Astrocyte of the cerebellum (primary cell): ENCODE measurements at regions not wholly inside any gene's neighbourhood (a gene's known extent, or its start where the extent isn't known, plus 50 kb on each side); places are given as distances from the start of the nearest gene placed in this dataset.
"Not testable (repeated sequence)": the region's sequence is repeated elsewhere in the genome, so short reads cannot be mapped to it uniquely, and the experiment has no call there.

Experiments
- DNase-seq: peaks from one replicate; pipeline ENCODE4 v3.0.0-alpha.2; 2011; ENCODE audit warnings: low read depth
- H3K4me3 ChIP-seq: 2 replicates; pipeline ENCODE4 v1.5.1; 2011; ENCODE audit warnings: mild to moderate bottlenecking, low read depth, low read length, moderate library complexity
- in situ Hi-C: cut with HindIII; loops from 2 replicates; pipeline ENCODE4 v1.10.0; 2017; ENCODE audit warnings: low sequenced_read_pairs
- TF ChIP-seq, protein P1 (sequence below): IDR thresholded peaks from 2 replicates; pipeline ENCODE4 v1.5.1; 2012; ENCODE audit warnings: low read length, low read depth, moderate library complexity, mild to moderate bottlenecking; ENCODE audit errors: missing control alignments

DNA sequence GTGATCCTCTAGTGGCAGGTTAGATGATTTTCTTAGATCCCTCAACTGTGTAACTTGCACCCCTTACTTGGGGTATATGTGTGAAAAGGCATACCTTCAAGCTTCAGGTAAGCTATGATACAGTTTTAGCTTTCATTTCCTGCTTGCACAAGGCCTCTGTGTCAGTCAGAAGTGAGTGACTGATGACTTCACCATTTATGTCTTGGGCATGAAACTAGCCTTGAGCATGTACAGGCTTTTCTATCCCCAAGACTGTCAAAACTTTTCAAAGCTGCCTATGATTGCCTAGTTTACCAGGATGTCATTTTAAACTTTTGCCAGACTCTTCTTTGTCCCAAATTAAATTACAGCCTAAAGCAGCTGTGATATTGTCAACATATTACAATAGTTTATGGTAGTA is 286.1 kb upstream of the CNTN5 start:
- DNase-seq: no peak
- no peak overlapping the region for H3K4me3 ChIP-seq
- in situ Hi-C loops: no loop called here
- TF ChIP-seq, protein P1, sequence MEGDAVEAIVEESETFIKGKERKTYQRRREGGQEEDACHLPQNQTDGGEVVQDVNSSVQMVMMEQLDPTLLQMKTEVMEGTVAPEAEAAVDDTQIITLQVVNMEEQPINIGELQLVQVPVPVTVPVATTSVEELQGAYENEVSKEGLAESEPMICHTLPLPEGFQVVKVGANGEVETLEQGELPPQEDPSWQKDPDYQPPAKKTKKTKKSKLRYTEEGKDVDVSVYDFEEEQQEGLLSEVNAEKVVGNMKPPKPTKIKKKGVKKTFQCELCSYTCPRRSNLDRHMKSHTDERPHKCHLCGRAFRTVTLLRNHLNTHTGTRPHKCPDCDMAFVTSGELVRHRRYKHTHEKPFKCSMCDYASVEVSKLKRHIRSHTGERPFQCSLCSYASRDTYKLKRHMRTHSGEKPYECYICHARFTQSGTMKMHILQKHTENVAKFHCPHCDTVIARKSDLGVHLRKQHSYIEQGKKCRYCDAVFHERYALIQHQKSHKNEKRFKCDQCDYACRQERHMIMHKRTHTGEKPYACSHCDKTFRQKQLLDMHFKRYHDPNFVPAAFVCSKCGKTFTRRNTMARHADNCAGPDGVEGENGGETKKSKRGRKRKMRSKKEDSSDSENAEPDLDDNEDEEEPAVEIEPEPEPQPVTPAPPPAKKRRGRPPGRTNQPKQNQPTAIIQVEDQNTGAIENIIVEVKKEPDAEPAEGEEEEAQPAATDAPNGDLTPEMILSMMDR: no peak

DNA sequence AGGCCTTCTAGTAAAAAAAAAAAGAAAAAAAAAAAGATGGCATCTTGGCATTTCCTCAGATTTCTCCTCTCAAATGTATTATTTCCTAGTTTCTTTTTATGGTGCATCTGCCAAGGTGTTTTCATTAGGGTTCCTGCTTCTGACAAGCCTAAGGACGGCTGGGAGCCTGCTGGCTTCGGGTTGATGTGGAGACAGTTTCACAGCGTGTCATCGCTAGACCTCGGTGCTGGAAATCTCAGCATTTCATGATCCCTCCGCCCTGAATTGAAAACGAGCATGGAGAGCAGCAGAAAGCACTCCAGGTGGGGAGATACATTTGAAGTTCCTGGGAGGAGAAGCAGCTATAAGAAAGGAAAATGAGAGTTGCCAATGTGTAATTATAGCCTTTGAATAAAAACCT is 283.9 kb upstream of the CNTN5 start:
- TF ChIP-seq, protein P1: no peak
- DNase-seq: no peak
- in situ Hi-C loops: no loop called here
- H3K4me3 ChIP-seq: no peak overlapping the region

DNA sequence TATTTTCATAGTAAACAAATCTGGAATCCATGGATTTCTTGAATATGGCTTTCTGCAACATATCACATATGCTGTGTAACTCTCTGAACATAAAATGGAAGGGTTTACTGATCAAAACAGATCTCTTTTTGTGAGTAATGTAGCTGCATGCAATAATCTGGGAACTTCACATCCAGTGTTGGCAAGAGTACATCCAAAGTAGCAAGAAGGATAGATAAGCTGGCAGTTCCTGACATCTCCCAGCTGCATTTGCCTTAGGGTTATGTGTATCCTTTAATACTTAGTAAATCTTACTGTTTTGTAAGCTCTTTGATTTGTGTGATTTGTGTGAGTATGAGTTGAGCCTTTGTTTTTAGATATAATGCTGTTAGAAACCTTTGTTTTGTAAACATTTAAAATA is 280.4 kb upstream of the CNTN5 start:
- in situ Hi-C loops: no loop called here
- DNase-seq: no peak

DNA sequence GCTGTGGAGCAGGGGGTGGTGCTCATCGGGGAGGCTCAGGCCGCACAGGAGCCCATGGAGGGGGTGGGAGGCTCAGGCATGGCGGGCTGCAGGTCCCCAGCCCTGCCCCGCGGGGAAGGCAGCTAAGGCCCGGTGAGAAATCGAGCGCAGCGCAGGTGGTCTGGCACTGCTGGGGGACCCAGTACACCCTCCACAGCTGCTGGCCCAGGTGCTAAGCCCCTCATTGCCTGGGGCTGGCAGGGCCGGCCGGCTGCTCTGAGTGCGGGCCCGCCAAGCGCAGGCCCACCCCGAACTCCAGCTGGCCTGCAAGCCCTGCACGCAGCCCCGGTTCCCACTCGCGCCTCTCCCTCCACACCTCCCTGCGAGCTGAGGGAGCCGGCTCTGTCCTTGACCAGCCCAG is 257.3 kb upstream of the CNTN5 start:
- H3K4me3 ChIP-seq, DNase-seq, in situ Hi-C loops: not testable (repeated sequence)

More for the DNA sequence above, 280.4 kb upstream of the CNTN5 start:
- TF ChIP-seq, protein P1: no peak
- no peak overlapping the region for H3K4me3 ChIP-seq

DNA sequence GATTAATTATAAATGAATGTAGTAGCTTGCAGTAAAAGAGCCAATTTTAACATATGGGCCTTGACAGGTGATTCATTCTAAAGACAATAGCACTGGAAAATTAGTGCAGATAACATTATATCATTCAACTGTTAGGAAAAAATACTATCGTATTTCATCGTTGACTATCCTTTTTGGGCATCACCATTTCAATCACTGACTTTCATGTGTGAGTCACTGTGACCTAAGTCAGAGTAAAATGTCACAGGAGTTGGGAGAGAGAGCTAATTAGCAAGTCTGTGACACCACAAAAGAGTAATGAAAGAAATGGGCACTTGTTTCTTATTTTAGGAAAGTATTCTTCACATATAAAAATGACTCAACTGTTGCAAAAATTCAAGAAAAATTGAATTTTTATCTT is 253.8 kb upstream of the CNTN5 start:
- TF ChIP-seq, protein P1: no peak
- in situ Hi-C loops: no loop called here

DNA sequence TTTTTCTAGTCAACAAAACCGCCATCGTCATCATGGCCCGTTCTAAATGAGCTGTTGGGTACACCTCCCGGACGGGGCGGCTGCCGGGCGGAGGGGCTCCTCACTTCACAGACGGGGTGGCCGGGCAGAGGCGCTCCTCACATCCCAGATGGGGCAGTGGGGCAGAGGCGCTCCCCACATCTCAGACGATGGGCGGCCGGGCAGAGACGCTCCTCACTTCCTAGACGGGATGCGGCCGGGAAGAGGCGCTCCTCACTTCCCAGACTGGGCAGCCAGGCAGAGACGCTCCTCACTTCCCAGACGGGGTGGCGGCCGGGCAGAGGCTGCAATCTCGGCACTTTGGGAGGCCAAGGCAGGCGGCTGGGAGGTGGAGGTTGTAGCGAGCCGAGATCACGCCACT is 250.7 kb upstream of the CNTN5 start:
- DNase-seq, in situ Hi-C loops, H3K4me3 ChIP-seq: not testable (repeated sequence)

More for the DNA sequence above, 253.8 kb upstream of the CNTN5 start:
- DNase-seq: no peak
- H3K4me3 ChIP-seq: no peak overlapping the region

DNA sequence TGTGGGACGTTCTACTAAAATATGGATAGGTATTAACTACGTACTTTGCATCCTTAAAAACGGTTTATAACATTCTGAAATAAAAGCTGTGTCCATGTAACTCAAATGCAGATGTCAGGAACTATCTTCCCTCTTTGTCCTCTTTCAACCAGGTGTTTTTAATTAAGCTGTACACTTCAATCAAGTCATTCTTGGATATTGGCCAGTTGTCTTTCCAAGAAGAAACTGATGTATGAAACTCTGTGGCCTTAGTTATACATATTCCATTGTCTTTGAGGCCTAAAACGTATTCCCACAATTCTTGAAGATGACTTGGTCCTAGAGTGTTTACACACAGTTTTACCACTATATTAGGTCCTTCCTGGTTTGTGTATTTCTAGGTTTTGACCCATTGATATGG is 249.0 kb upstream of the CNTN5 start:
- H3K4me3 ChIP-seq: no peak overlapping the region
- TF ChIP-seq, protein P1: no peak
- DNase-seq: no peak
- in situ Hi-C loops: no loop called here

DNA sequence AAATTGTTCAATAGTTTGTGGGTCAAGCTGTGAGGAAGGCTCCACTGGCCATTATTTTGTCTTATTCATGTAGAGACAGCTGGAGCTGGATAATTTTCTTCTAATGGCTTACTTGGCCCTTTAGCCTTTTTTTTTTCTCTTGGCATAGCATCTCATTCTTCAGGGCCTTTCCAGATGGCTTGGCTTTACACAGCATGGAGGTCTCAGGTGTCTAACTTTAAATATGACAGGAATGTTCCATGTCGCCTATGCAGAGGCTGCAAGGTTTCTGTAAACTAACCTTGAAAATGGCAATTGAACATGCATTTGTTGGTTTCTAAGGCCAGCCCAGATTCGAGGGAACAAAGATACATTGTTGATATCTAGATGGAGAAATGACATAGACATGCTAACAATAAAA is 247.9 kb upstream of the CNTN5 start:
- TF ChIP-seq, protein P1: no peak
- in situ Hi-C loops: no loop called here
- H3K4me3 ChIP-seq: no peak overlapping the region
- DNase-seq: no peak
